ENCODE measurements at regions not wholly inside any gene's neighbourhood (a gene's known extent, or its start where the extent isn't known, plus 50 kb on each side); places are given as distances from the start of the nearest gene placed in this dataset.
A peak's percentile ranks its signal among the peaks of the same experiment; 100 is the strongest.
"Not testable (repeated sequence)": the region's sequence is repeated elsewhere in the genome, so short reads cannot be mapped to it uniquely, and the experiment has no call there.

DNA sequence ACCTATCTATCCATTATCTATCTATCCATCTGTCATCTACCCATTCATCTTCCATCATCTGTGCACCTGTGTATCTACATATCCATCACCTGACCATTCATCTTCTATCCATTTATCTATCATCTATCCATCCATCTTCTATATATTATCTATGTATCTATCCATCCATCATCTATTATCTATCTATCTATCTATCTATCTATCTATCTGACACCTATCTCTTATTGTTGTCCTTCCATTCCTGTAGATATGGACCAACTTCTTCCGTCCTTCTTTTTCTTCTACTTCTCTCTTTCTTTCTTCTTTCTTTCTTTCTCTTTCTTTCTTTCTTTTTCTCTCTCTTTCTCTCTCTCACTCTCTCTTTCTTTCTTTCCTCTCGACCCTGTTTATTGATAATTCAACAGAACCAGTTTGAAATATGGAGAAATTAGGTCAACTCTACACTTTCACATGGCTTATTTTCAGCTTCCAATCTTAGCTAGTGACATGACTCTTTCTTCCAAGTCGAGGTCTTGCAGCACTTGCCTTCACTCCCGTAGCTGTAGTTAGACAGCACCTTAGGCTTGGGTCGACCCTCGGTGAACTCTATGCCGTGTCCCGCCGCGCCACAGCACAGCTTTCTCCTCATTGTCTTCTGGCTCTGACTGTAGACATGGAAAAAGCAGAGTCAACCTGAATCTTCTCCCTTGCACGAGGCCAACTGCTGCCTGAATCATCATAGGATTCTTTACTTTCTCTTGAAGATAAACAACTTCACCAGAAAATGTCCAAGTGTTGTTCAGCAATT, 110.4 kb upstream of the EXOC2 start:
- no peak overlapping the region for H3K4me3 Mint-ChIP-seq
- H3K4me1 Mint-ChIP-seq, result no peaks in the 10 kb centered on the region
- H3K9me3 Mint-ChIP-seq, result peaks cover 2% of the 10 kb centered on the region
- no peaks in the 10 kb centered on the region for H3K36me3 Mint-ChIP-seq (ENCODE audit: low read depth)
- no peak overlapping the region for H3K27ac Mint-ChIP-seq
- no peak for TF ChIP-seq CTCF (IDR thresholded peaks at IDR 0.05; ENCODE audit: unreplicated experiment in 3 of 3)
- H3K27me3 Mint-ChIP-seq (ENCODE audit: low read depth), result peaks cover 49% of the 10 kb centered on the region

DNA sequence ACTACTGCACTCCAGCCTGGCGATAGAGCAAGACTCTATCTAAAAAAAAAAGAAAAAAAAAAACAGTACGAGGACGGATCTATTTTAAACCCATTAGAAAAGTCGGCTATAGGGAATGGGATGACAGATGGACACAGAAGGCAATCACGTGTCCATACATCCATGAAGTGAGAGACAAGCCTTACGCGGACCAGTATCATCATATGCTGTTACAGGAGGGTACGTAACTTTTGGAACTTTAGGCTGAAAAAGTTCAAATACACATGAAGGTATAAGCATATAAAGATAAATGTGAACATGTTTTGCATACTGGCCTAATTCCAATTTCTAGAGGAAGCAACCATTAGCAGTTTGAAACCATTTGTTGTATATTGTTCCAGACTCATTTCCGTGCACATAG, 109.8 kb upstream of the EXOC2 start:
- H3K27ac Mint-ChIP-seq, result no peak overlapping the region
- no peaks in the 10 kb centered on the region for H3K4me1 Mint-ChIP-seq
- no peaks in the 10 kb centered on the region for H3K36me3 Mint-ChIP-seq (ENCODE audit: low read depth)
- peaks cover 2% of the 10 kb centered on the region for H3K9me3 Mint-ChIP-seq
- no peak overlapping the region for H3K4me3 Mint-ChIP-seq
- TF ChIP-seq CTCF (IDR thresholded peaks at IDR 0.05; ENCODE audit: unreplicated experiment in 3 of 3), result no peak
- peaks cover 55% of the 10 kb centered on the region for H3K27me3 Mint-ChIP-seq (ENCODE audit: low read depth)

- H3K4me3 Mint-ChIP-seq; H3K4me1 Mint-ChIP-seq; H3K9me3 Mint-ChIP-seq; H3K27ac Mint-ChIP-seq; H3K36me3 Mint-ChIP-seq (ENCODE audit: low read depth): not testable (repeated sequence)
- H3K27me3 Mint-ChIP-seq (ENCODE audit: low read depth), result peaks cover 60% of the 10 kb centered on the region
Measured at GRCh38 chr6:802223-802622, 109.3 kb upstream of the EXOC2 start.

GRCh38 chr6:799769-800168, 106.8 kb upstream of the EXOC2 start:
- H3K9me3 Mint-ChIP-seq, result peaks cover 2% of the 10 kb centered on the region
- peaks cover 5% of the 10 kb centered on the region for H3K4me1 Mint-ChIP-seq
- no peak overlapping the region for H3K27ac Mint-ChIP-seq
- peaks cover 78% of the 10 kb centered on the region for H3K27me3 Mint-ChIP-seq (ENCODE audit: low read depth)
- TF ChIP-seq CTCF (IDR thresholded peaks at IDR 0.05; ENCODE audit: unreplicated experiment in 3 of 3), result no peak
- H3K36me3 Mint-ChIP-seq (ENCODE audit: low read depth), result no peaks in the 10 kb centered on the region
- no peak overlapping the region for H3K4me3 Mint-ChIP-seq

GRCh38 chr6:797479-798077, 104.6 kb upstream of the EXOC2 start:
- peaks cover 90% of the 10 kb centered on the region for H3K27me3 Mint-ChIP-seq (ENCODE audit: low read depth)
- no peak overlapping the region for H3K27ac Mint-ChIP-seq
- H3K36me3 Mint-ChIP-seq (ENCODE audit: low read depth), result no peaks in the 10 kb centered on the region
- no peak overlapping the region for H3K4me3 Mint-ChIP-seq
- peaks cover 5% of the 10 kb centered on the region for H3K4me1 Mint-ChIP-seq
- H3K9me3 Mint-ChIP-seq, result no peaks in the 10 kb centered on the region
- TF ChIP-seq CTCF (IDR thresholded peaks at IDR 0.05; ENCODE audit: unreplicated experiment in 3 of 3), result peak; percentile 81 to 88 (median 86)

- no peak overlapping the region for H3K4me3 Mint-ChIP-seq
Measured at GRCh38 chr6:795046-795685, 102.2 kb upstream of the EXOC2 start.

More at GRCh38 chr6:795046-795685, 102.2 kb upstream of the EXOC2 start:
- Mint-ChIP-seq H3K9me3 (no peaks in the 10 kb centered on the region), H3K27me3 (ENCODE audit: low read depth) (peaks cover 90% of the 10 kb centered on the region), H3K27ac (no peak overlapping the region), H3K36me3 (ENCODE audit: low read depth) (no peaks in the 10 kb centered on the region), H3K4me1 (peaks cover 5% of the 10 kb centered on the region)
- TF ChIP-seq CTCF (IDR thresholded peaks at IDR 0.05; ENCODE audit: unreplicated experiment in 3 of 3), result no peak

Measured in nephron (organoid).